GM23338 (cell line): ENCODE measurements at regions not wholly inside any gene's neighbourhood (a gene's known extent, or its start where the extent isn't known, plus 50 kb on each side); places are given as distances from the start of the nearest gene placed in this dataset.
"Not testable (repeated sequence)": the region's sequence is repeated elsewhere in the genome, so short reads cannot be mapped to it uniquely, and the experiment has no call there.

ENCODE experiments used
- ATAC-seq: fragments of 200-7000 bp; cut with Tn5 transposase; 3 replicates; pipeline ENCODE4 v1.9.1; 2020
- DNase-seq: peaks from one replicate; pipeline ENCODE4 v3.0.0-alpha.2; 2015; ENCODE audit warnings: low spot score
- H2AFZ ChIP-seq: fragments of 200-600 bp; sonication (generic); 2 replicates; pipeline ENCODE4 v1.8.0; 2016; ENCODE audit warnings: antibody characterized with exemption, mild to moderate bottlenecking, moderate library complexity
- H3F3A ChIP-seq: fragments of 200-600 bp; sonication (generic); replicated peaks from 2 replicates; pipeline ENCODE4 v1.8.0; 2017; ENCODE audit warnings: antibody characterized with exemption, mixed run types, low read depth
- H3K27ac ChIP-seq: fragments of 200-600 bp; sonication (generic); 2 replicates; pipeline ENCODE4 v1.6.1; 2016; ENCODE audit warnings: low read depth
- H3K27me3 ChIP-seq: fragments of 200-600 bp; sonication (generic); 2 replicates; pipeline ENCODE4 v1.8.0; 2016; ENCODE audit warnings: mild to moderate bottlenecking, mixed run types, moderate library complexity; ENCODE audit not compliant: insufficient read depth
- H3K36me3 ChIP-seq: fragments of 200-600 bp; sonication (generic); 2 replicates; pipeline ENCODE4 v1.8.0; 2016; ENCODE audit warnings: mild to moderate bottlenecking; ENCODE audit not compliant: insufficient read depth
- H3K4me1 ChIP-seq: fragments of 200-600 bp; sonication (generic); 2 replicates; pipeline ENCODE4 v1.8.0; 2016; ENCODE audit warnings: mild to moderate bottlenecking, moderate library complexity; ENCODE audit not compliant: insufficient read depth
- H3K4me2 ChIP-seq: fragments of 200-600 bp; sonication (generic); 2 replicates; pipeline ENCODE4 v1.7.1; 2017; ENCODE audit warnings: mixed run types
- H3K4me3 ChIP-seq: fragments of 200-600 bp; sonication (generic); 2 replicates; pipeline ENCODE4 v1.6.1; 2016; ENCODE audit warnings: mixed run types
- H3K79me2 ChIP-seq: fragments of 200-600 bp; sonication (generic); replicated peaks from 2 replicates; pipeline ENCODE4 v1.8.0; 2017; ENCODE audit warnings: mild to moderate bottlenecking; ENCODE audit not compliant: insufficient read depth
- H3K9me2 ChIP-seq: fragments of 200-600 bp; sonication (generic); 2 replicates; pipeline ENCODE4 v1.8.0; 2017; ENCODE audit not compliant: insufficient read depth
- H4K20me1 ChIP-seq: fragments of 200-600 bp; sonication (generic); replicated peaks from 2 replicates; pipeline ENCODE4 v1.8.0; 2017; ENCODE audit warnings: mild to moderate bottlenecking; ENCODE audit not compliant: insufficient read depth
- H3K27ac Mint-ChIP-seq: 2 replicates; pipeline ENCODE4 v1.8.0; 2020; ENCODE audit warnings: inconsistent platforms, mild to moderate bottlenecking, moderate library complexity, mixed read lengths
- H3K27me3 Mint-ChIP-seq: 3 replicates; pipeline ENCODE4 v1.8.0; 2022; ENCODE audit warnings: low read depth, mild to moderate bottlenecking, moderate library complexity, mixed read lengths, inconsistent platforms; ENCODE audit not compliant: insufficient read depth, poor library complexity
- H3K36me3 Mint-ChIP-seq: 3 replicates; pipeline ENCODE4 v1.8.0; 2021; ENCODE audit warnings: low read depth, mild to moderate bottlenecking, inconsistent platforms, moderate library complexity, mixed read lengths
- H3K4me1 Mint-ChIP-seq: 3 replicates; pipeline ENCODE4 v1.8.0; 2020; ENCODE audit warnings: mild to moderate bottlenecking, inconsistent platforms, mixed read lengths
- H3K4me3 Mint-ChIP-seq: 3 replicates; pipeline ENCODE4 v1.8.0; 2021; ENCODE audit warnings: moderate library complexity, mild to moderate bottlenecking, inconsistent platforms, mixed read lengths
- H3K9me3 Mint-ChIP-seq: 3 replicates; pipeline ENCODE4 v1.8.0; 2020; ENCODE audit warnings: moderate library complexity, mild to moderate bottlenecking, inconsistent platforms, mixed read lengths
- EZH2phosphoT487 ChIP-seq: fragments of 200-600 bp; sonication (generic); IDR thresholded peaks from one replicate; pipeline ENCODE4 v1.8.1; 2018; ENCODE audit warnings: antibody characterized with exemption; ENCODE audit not compliant: unreplicated experiment
- NANOG ChIP-seq: IDR thresholded peaks from 2 replicates; pipeline ENCODE4 v1.6.1; 2016; ENCODE audit warnings: antibody characterized with exemption, borderline replicate concordance
- POLR2AphosphoS5 ChIP-seq: IDR thresholded peaks from 2 replicates; pipeline ENCODE4 v1.6.1; 2016; ENCODE audit warnings: antibody characterized with exemption, low read depth
- ZNF462 ChIP-seq: fragments of 250-450 bp; sonication (Bioruptor Pico); IDR thresholded peaks from 2 replicates; pipeline ENCODE4 v1.5.0; 2020; ENCODE audit warnings: mild to moderate bottlenecking, moderate library complexity

- TF ChIP-seq ZNF462 (CRISPR knock-in tag) = no peak
- TF ChIP-seq NANOG = no peak
- no peak for TF ChIP-seq EZH2phosphoT487
- TF ChIP-seq POLR2AphosphoS5 = no peak
Measured at GRCh38 chr1:215426101-215426500, 141.0 kb upstream of the KCTD3 start (continued).

- peak; percentile 48 for DNase-seq
Measured at GRCh38 chr1:215432483-215433227, 134.4 kb upstream of the KCTD3 start.

More at GRCh38 chr1:215432483-215433227, 134.4 kb upstream of the KCTD3 start:
- H3K9me3 Mint-ChIP-seq, H4K20me1 ChIP-seq, H3K9me2 ChIP-seq, H3K4me3 ChIP-seq, H3K36me3 Mint-ChIP-seq, H3K4me1 Mint-ChIP-seq, H3K36me3 ChIP-seq, H3K27me3 Mint-ChIP-seq, H3K27me3 ChIP-seq, H3K79me2 ChIP-seq, H3F3A ChIP-seq, H3K4me3 Mint-ChIP-seq, H3K4me1 ChIP-seq, H3K4me2 ChIP-seq, H3K27ac ChIP-seq: not testable (repeated sequence)
- ATAC-seq = peak; percentile 58
- peak overlapping the region; percentile 68; the same call in 1 of the 2 replicates for H3K27ac Mint-ChIP-seq
- peak overlapping the region; percentile 87 for H2AFZ ChIP-seq
